Karpas-422 (cell line): ENCODE measurements at regions not wholly inside any gene's neighbourhood (a gene's known extent, or its start where the extent isn't known, plus 50 kb on each side); places are given as distances from the start of the nearest gene placed in this dataset.

Source experiments
- DNase-seq: peaks from one replicate; pipeline ENCODE4 v3.0.0-alpha.2; 2015
- H2AFZ ChIP-seq: fragments of 200-600 bp; sonication (generic); 2 replicates; pipeline ENCODE4 v1.6.1; 2014; ENCODE audit warnings: antibody characterized with exemption, low read length, mixed read lengths
- H3K27ac ChIP-seq: fragments of 200-600 bp; sonication (generic); 2 replicates; pipeline ENCODE4 v1.5.1; 2014; ENCODE audit warnings: mild to moderate bottlenecking, low read length, moderate library complexity
- H3K27me3 ChIP-seq: fragments of 200-600 bp; sonication (generic); 2 replicates; pipeline ENCODE4 v1.6.1; 2014; ENCODE audit warnings: low read length, mixed read lengths
- H3K36me3 ChIP-seq: fragments of 200-600 bp; sonication (generic); 2 replicates; pipeline ENCODE4 v1.6.1; 2014; ENCODE audit warnings: low read length, mixed read lengths; ENCODE audit not compliant: insufficient read depth
- H3K4me1 ChIP-seq: fragments of 200-600 bp; sonication (generic); 2 replicates; pipeline ENCODE4 v1.6.1; 2014; ENCODE audit warnings: mild to moderate bottlenecking, low read length, mixed read lengths
- H3K4me2 ChIP-seq: fragments of 200-600 bp; sonication (generic); 2 replicates; pipeline ENCODE4 v1.6.1; 2014; ENCODE audit warnings: low read length, low read depth, mild to moderate bottlenecking; ENCODE audit not compliant: poor library complexity, severe bottlenecking
- H3K4me3 ChIP-seq: fragments of 200-600 bp; sonication (generic); 2 replicates; pipeline ENCODE4 v1.5.1; 2014; ENCODE audit warnings: mild to moderate bottlenecking, antibody characterized with exemption, low read length, mixed read lengths
- H3K79me2 ChIP-seq: fragments of 200-600 bp; sonication (generic); 2 replicates; pipeline ENCODE4 v1.6.1; 2014; ENCODE audit warnings: mild to moderate bottlenecking, low read length, mixed read lengths
- H3K9ac ChIP-seq: fragments of 200-600 bp; sonication (generic); 2 replicates; pipeline ENCODE4 v1.6.0; 2014; ENCODE audit warnings: low read length
- H3K9me2 ChIP-seq: fragments of 200-600 bp; sonication (generic), shearing (Covaris generic); replicated peaks from 2 replicates; pipeline ENCODE4 v1.6.0; 2014; ENCODE audit warnings: mild to moderate bottlenecking, low read length, moderate library complexity; ENCODE audit not compliant: insufficient read depth
- H3K9me3 ChIP-seq: fragments of 300-700, 200-600 bp; sonication (generic); 2 replicates; pipeline ENCODE4 v1.6.1; 2014; ENCODE audit warnings: low read length, mixed read lengths
- H4K20me1 ChIP-seq: fragments of 200-600 bp; sonication (generic); 2 replicates; pipeline ENCODE4 v1.6.1; 2014; ENCODE audit warnings: mild to moderate bottlenecking, antibody characterized with exemption, low read length, low read depth; ENCODE audit not compliant: insufficient read depth

DNA sequence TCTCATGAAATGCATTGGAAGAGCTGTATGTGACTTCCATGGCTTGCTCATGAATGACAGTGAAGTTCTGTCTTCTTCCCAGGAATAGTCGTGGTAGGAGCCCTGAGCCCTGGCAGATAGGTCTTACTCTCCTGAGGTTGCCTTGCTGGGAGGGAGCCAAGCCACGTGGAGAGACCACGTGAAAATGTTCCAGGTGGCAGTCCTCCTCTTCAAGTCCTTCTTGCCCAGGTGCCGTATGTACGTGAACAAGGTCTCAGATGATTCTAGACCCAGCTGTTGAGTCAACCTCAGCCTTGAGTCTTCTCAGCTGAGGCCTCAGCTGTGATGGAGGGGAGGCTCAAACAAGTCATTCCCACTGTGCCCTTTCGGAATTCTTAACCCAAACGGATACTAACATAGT, 192.4 kb upstream of the PRDM1 start:
- H3K4me1 ChIP-seq, result peaks cover 76% of the 10 kb centered on the region
- DNase-seq, result no peak
- peak overlapping the region; percentile 21; the same call in 1 of the 2 replicates for H3K9ac ChIP-seq
- H3K4me2 ChIP-seq, result peak overlapping the region; percentile 22
- no peak overlapping the region for H3K4me3 ChIP-seq
- H3K79me2 ChIP-seq, result no peaks in the 10 kb centered on the region
- H3K9me3 ChIP-seq, result no peaks in the 10 kb centered on the region
- H2AFZ ChIP-seq, result peak overlapping the region; percentile 36; the same call in 1 of the 2 replicates
- no peaks in the 10 kb centered on the region for H3K27me3 ChIP-seq
- no peaks in the 10 kb centered on the region for H3K36me3 ChIP-seq
- H3K9me2 ChIP-seq, result no peaks in the 10 kb centered on the region
- peak overlapping the region; percentile 88 for H3K27ac ChIP-seq
- H4K20me1 ChIP-seq, result no peaks in the 10 kb centered on the region

DNA sequence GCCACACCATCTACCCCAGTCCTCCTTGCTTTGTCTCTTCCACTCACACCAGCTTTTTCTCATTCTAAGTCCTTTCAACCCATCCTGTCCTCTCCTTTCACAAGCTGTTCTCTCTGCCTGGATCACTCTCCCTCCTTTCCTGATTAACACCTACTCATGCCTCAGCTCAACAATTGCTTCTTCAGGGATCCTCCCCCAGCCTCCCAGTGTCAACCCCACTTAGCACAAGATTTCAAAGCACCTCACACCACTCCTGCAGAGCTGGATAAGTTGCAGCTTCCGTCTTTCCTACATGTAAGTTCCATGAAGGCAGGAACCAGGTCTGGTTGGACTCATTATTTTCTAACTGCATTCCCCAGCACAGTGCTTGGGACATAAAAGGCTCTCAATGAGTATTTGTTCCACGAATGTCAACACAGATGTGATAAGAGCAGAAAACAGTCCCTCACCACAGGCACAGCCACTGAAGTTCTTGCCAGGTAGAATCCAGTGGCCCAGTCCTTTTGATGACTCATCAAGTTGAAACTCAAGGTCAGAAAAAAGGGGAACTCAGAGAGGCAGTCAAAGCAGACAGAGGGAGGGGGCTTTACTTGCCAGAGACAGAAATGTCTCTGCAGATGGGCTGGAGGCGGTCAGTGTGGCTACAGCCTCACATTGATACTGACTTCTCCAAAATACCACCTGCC, 193.4 kb upstream of the PRDM1 start:
- Histone ChIP-seq H3K4me1 (peaks cover 66% of the 10 kb centered on the region), H2AFZ (no peak overlapping the region), H3K27ac (peak overlapping the region; percentile 88), H3K79me2 (no peaks in the 10 kb centered on the region), H4K20me1 (no peaks in the 10 kb centered on the region), H3K4me2 (peak overlapping the region; percentile 22), H3K27me3 (no peaks in the 10 kb centered on the region), H3K9me2 (no peaks in the 10 kb centered on the region), H3K36me3 (no peaks in the 10 kb centered on the region), H3K9ac (peak overlapping the region; percentile 30; the same call in 1 of the 2 replicates), H3K9me3 (no peaks in the 10 kb centered on the region), H3K4me3 (no peak overlapping the region; the same call in 1 of the 2 replicates)
- DNase-seq, result peak; percentile 88

DNA sequence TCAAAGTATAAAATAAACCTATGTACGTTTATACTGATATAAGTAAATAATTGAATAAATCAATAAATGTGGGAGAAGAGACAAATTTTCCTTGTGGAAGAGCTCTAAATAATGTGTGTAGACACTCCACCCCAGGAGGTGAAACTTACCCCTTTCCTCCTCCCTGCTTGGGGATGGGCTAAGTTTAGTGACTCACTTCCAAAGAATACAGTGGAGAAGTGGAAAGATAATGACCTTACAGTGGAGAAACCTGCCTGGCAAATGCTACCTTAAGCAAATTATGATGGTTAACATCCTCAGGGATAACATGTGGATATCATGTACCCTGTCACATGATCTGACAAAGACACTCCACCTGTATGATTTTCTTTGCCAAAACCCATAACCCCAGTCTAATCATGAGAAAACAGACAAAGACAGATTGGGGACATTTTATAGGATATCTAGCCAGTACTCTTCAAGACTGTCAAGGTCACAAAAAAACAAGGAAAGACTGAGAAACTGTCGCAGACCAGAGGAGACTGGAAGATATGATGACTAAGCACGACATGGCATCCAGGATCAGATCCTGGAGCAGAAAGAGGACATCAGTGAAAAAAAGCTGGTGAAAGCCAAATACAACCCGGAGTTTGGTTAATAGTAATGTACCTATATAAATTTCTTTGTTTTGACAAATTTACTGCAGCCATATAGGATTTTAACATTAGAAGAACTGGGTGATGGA, 195.5 kb upstream of the PRDM1 start:
- Histone ChIP-seq H3K4me1 (peaks cover 50% of the 10 kb centered on the region), H3K9me3 (no peaks in the 10 kb centered on the region), H3K4me3 (no peak overlapping the region), H4K20me1 (no peaks in the 10 kb centered on the region), H3K27ac (no peak overlapping the region), H2AFZ (no peak overlapping the region), H3K4me2 (no peak overlapping the region), H3K36me3 (no peaks in the 10 kb centered on the region), H3K9me2 (no peaks in the 10 kb centered on the region), H3K79me2 (no peaks in the 10 kb centered on the region), H3K9ac (no peak overlapping the region), H3K27me3 (no peaks in the 10 kb centered on the region)
- no peak for DNase-seq

DNA sequence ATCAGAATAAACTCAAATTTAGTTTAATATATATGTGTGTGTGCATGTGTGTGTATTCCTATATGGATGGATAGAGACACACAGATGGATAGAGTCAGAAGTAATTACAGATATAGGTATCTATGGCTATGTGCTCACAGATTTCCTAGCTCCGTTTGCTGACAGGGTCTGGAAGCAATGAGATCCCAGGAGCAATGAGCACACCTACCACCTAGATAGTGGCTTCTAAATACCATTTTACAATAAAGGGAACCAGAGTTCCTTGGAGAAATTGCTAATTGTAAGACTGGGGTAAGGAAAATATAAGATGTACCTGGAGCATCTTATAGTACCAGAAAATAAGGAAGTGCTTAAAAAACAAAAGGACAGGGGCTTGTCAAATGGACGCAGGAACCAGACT, 196.2 kb upstream of the PRDM1 start:
- H3K4me1 ChIP-seq, result peaks cover 48% of the 10 kb centered on the region
- no peak overlapping the region for H3K4me3 ChIP-seq
- no peak overlapping the region for H2AFZ ChIP-seq
- no peak overlapping the region for H3K27ac ChIP-seq
- H3K9me3 ChIP-seq, result no peaks in the 10 kb centered on the region
- DNase-seq, result no peak
- H3K9ac ChIP-seq, result no peak overlapping the region
- H4K20me1 ChIP-seq, result no peaks in the 10 kb centered on the region
- no peaks in the 10 kb centered on the region for H3K36me3 ChIP-seq
- H3K79me2 ChIP-seq, result no peaks in the 10 kb centered on the region
- no peaks in the 10 kb centered on the region for H3K9me2 ChIP-seq
- no peak overlapping the region for H3K4me2 ChIP-seq
- no peaks in the 10 kb centered on the region for H3K27me3 ChIP-seq

DNA sequence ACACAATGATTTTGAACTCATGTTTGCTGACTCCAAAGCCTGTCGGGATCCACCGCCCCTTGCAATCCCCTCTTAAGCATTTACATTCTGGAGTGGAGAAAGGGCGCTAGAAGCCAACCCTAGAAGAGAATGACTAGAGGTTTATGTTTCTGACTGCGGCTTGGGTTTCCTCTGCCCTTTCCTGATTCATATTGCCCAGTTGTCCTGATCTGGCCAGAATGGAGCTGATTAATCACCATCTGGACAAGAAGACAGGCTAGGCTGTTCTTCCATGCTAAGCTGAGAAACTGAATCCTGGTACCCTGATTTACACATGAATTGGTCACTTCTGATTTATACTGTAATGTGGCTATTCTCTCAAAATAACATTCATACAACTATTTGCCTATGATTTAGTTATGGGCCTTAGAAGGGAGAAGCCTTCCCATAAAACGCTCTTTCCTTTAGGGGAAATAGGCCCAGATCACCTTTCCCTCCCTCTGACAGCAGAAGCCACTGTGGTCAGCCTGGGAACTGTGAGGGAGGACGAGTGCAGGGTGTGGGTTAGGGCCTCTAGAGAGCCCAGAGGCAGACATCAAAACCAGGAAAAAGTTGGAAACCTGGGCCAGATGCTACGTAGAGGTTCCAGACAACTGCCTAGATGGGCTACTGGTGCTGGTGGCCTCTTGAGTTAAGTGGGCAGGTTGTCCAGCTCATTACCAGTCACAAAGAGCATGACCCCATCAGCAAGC, 199.2 kb upstream of the PRDM1 start:
- H2AFZ ChIP-seq, result no peak overlapping the region
- no peak overlapping the region for H3K4me3 ChIP-seq
- H3K4me1 ChIP-seq, result peaks cover 53% of the 10 kb centered on the region
- H4K20me1 ChIP-seq, result no peaks in the 10 kb centered on the region
- no peaks in the 10 kb centered on the region for H3K36me3 ChIP-seq
- no peak overlapping the region for H3K4me2 ChIP-seq
- no peaks in the 10 kb centered on the region for H3K79me2 ChIP-seq
- H3K9me3 ChIP-seq, result no peaks in the 10 kb centered on the region
- no peak overlapping the region for H3K9ac ChIP-seq
- no peak for DNase-seq
- H3K27ac ChIP-seq, result no peak overlapping the region
- no peaks in the 10 kb centered on the region for H3K9me2 ChIP-seq
- no peaks in the 10 kb centered on the region for H3K27me3 ChIP-seq

DNA sequence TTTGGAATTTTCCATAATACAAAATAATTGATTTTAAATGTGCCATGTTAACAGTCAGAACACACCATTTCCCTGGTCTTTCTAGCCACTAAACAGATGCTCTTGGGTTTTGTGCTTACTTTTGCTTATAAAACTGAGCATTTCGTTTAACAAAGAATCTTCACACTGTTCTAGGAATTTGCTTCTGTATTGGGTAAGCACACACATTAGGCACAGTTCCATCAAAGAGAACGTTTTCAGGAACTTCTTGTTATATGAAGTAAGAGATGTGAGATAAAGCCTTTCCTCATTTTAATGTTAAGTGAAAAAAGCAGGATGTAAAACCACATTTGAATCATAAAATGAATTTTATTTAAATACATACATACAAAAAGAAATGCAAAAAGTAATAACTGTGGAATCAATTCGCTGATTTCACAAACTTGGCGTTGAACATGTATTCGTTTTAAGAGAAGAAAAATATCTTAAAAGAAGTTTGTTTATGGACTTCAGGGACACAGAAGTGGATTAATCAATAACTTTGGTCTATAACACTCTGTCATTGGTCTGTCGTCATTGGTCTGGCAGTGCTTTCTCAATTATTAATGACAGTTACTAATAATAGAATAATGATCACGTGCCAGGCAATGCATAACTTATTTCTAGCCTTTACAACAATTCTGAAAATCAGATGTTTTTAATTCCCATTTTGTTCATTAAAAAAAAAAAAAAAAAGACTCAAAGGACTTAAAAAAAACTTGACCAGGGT, 199.9 kb upstream of the PRDM1 start:
- Histone ChIP-seq H3K4me3 (no peak overlapping the region), H3K4me1 (peaks cover 53% of the 10 kb centered on the region), H3K27me3 (no peaks in the 10 kb centered on the region)

DNA sequence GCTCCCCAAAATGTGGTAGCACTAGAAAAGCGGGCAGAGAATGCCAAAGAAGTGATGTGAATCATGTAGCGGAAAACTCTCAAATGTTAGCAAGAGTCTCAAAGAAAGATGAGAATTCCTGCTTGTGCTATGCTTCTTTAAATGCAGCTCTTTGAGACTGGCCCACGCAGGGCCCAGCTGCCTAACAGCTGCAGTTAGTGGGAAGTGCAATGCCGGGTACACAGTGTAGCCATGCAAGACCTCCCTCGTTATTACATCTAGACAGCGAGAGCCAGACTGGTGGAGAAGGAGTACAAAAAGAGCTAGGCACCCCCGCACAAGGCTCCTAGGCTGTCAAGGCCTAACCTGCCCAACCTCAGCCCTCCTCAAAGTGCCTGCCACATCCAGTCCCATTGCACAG, 201.7 kb upstream of the PRDM1 start:
- Histone ChIP-seq H3K4me3 (no peak overlapping the region), H3K4me2 (peak overlapping the region; percentile 13), H2AFZ (peak overlapping the region; percentile 61), H4K20me1 (no peaks in the 10 kb centered on the region), H3K9me3 (no peaks in the 10 kb centered on the region), H3K36me3 (no peaks in the 10 kb centered on the region), H3K27me3 (no peaks in the 10 kb centered on the region), H3K9me2 (no peaks in the 10 kb centered on the region), H3K4me1 (peaks cover 70% of the 10 kb centered on the region), H3K79me2 (no peaks in the 10 kb centered on the region), H3K9ac (peak overlapping the region; percentile 49), H3K27ac (peak overlapping the region; percentile 79)
- no peak for DNase-seq

More for the DNA sequence above, 199.9 kb upstream of the PRDM1 start:
- Histone ChIP-seq H4K20me1 (no peaks in the 10 kb centered on the region), H2AFZ (no peak overlapping the region), H3K9ac (no peak overlapping the region), H3K36me3 (no peaks in the 10 kb centered on the region), H3K79me2 (no peaks in the 10 kb centered on the region), H3K27ac (no peak overlapping the region), H3K4me2 (no peak overlapping the region), H3K9me3 (no peaks in the 10 kb centered on the region), H3K9me2 (no peaks in the 10 kb centered on the region)
- DNase-seq, result no peak
